ENCODE measurements at regions not wholly inside any gene's neighbourhood (a gene's known extent, or its start where the extent isn't known, plus 50 kb on each side); places are given as distances from the start of the nearest gene placed in this dataset.
"Not testable (repeated sequence)": the region's sequence is repeated elsewhere in the genome, so short reads cannot be mapped to it uniquely, and the experiment has no call there.

GRCh38 chr11:67795746-67796145 is 121.3 kb upstream of the ALDH3B2 start:
- DNase-seq (no peak), ATAC-seq (no peak)
- TF ChIP-seq CTCF (IDR thresholded peaks at IDR 0.05): no peak
- Histone ChIP-seq H3K36me3 (ENCODE audit: low read depth) (no peaks in the 10 kb centered on the region), H3K4me3 (no peak overlapping the region), H3K4me1 (ENCODE audit: low read depth) (peaks cover 3% of the 10 kb centered on the region), H3K9me3 (no peaks in the 10 kb centered on the region)
- intact Hi-C loops (cut with DNase I, micrococcal nuclease): no loop called here

GRCh38 chr11:67793750-67794149 is 119.3 kb upstream of the ALDH3B2 start:
- H3K36me3 ChIP-seq (ENCODE audit: low read depth); DNase-seq; H3K4me1 ChIP-seq (ENCODE audit: low read depth); ATAC-seq; H3K9me3 ChIP-seq; H3K4me3 ChIP-seq; intact Hi-C loops (cut with DNase I, micrococcal nuclease): not testable (repeated sequence)

- H3K9me3 ChIP-seq; ATAC-seq; H3K4me1 ChIP-seq (ENCODE audit: low read depth); intact Hi-C loops (cut with DNase I, micrococcal nuclease); H3K4me3 ChIP-seq; H3K36me3 ChIP-seq (ENCODE audit: low read depth): not testable (repeated sequence)
- peak; percentile 51 for TF ChIP-seq CTCF (IDR thresholded peaks at IDR 0.05)
- peak in 2 of 3 donors; percentile 71 to 74 for DNase-seq
These were observed 118.0 kb upstream of the ALDH3B2 start for GRCh38 chr11:67792273-67792990.

DNA sequence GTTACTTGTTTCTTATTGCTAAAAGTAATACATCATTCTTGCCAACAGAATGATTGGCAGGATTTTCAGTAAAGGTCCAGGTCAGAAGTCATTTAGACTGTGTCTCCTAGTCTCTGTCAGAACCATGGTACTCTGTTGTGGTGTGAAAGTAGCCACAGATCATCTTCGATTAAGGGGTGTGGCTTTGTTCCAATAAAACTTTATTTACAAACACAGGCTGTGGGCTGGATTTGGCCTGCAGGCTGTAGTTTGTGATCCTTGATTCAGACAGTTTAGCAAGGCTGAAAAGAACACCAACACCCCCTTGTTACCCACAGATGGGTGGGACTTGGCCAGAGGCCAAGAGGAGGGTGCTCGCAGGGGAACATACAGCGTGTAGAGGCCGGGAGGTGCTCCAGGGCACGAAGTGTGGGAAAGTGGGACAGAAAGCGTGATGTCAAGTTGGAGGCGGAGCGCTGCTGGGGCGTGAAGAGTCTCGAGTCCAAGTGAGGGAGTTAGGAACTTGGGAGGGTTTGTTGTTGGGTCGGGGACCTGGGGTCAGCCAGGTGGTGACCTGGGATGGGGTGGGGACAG is 117.3 kb upstream of the ALDH3B2 start:
- H3K9me3 ChIP-seq; intact Hi-C loops (cut with DNase I, micrococcal nuclease); H3K4me3 ChIP-seq; H3K4me1 ChIP-seq (ENCODE audit: low read depth); H3K36me3 ChIP-seq (ENCODE audit: low read depth): not testable (repeated sequence)
- DNase-seq: peak in 1 of 3 donors; percentile 64
- peak; percentile 68 for ATAC-seq

GRCh38 chr11:67788341-67788695 is 113.9 kb upstream of the ALDH3B2 start:
- H3K4me3 ChIP-seq; H3K36me3 ChIP-seq (ENCODE audit: low read depth); H3K4me1 ChIP-seq (ENCODE audit: low read depth); ATAC-seq; H3K9me3 ChIP-seq; intact Hi-C loops (cut with DNase I, micrococcal nuclease): not testable (repeated sequence)
- peak; percentile 42 to 74 (median 71) for DNase-seq

GRCh38 chr11:67787681-67788340 is 113.4 kb upstream of the ALDH3B2 start:
- H3K36me3 ChIP-seq (ENCODE audit: low read depth); H3K9me3 ChIP-seq; ATAC-seq; DNase-seq; intact Hi-C loops (cut with DNase I, micrococcal nuclease); H3K4me1 ChIP-seq (ENCODE audit: low read depth); H3K4me3 ChIP-seq: not testable (repeated sequence)

- intact Hi-C loops (cut with DNase I, micrococcal nuclease); H3K4me1 ChIP-seq (ENCODE audit: low read depth); H3K4me3 ChIP-seq; ATAC-seq; H3K36me3 ChIP-seq (ENCODE audit: low read depth); H3K9me3 ChIP-seq; DNase-seq: not testable (repeated sequence)
These were observed 107.5 kb upstream of the ALDH3B2 start for GRCh38 chr11:67781967-67782366.

GRCh38 chr11:67781506-67781905 is 107.1 kb upstream of the ALDH3B2 start:
- H3K4me3 ChIP-seq; ATAC-seq; H3K36me3 ChIP-seq (ENCODE audit: low read depth); H3K9me3 ChIP-seq; intact Hi-C loops (cut with DNase I, micrococcal nuclease); DNase-seq; H3K4me1 ChIP-seq (ENCODE audit: low read depth): not testable (repeated sequence)

Measured in mucosa of descending colon (tissue), 3 donors.